ENCODE measurements at regions not wholly inside any gene's neighbourhood (a gene's known extent, or its start where the extent isn't known, plus 50 kb on each side); places are given as distances from the start of the nearest gene placed in this dataset.
"Not testable (repeated sequence)": the region's sequence is repeated elsewhere in the genome, so short reads cannot be mapped to it uniquely, and the experiment has no call there.

DNA sequence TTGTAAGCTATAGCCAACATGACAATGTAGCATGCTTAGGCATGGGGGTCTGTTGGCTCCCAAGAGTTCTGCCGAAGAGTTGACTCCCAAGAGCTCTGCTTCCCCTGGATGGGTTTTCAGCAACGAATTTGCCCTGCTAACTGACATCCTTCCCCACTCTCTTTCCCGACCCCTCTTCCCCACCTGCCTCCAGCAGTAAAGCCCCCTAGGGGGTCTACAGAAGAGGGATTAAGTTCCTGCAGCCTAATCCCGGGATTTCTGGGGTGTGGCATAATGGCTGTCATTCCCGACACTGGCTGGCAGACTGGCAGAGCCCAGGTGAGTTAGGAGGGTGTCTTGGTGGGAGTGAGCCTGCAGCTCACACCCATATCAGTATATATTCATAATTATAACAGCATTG, 121.0 kb upstream of the ZNF184 start:
- TF ChIP-seq, protein P1, sequence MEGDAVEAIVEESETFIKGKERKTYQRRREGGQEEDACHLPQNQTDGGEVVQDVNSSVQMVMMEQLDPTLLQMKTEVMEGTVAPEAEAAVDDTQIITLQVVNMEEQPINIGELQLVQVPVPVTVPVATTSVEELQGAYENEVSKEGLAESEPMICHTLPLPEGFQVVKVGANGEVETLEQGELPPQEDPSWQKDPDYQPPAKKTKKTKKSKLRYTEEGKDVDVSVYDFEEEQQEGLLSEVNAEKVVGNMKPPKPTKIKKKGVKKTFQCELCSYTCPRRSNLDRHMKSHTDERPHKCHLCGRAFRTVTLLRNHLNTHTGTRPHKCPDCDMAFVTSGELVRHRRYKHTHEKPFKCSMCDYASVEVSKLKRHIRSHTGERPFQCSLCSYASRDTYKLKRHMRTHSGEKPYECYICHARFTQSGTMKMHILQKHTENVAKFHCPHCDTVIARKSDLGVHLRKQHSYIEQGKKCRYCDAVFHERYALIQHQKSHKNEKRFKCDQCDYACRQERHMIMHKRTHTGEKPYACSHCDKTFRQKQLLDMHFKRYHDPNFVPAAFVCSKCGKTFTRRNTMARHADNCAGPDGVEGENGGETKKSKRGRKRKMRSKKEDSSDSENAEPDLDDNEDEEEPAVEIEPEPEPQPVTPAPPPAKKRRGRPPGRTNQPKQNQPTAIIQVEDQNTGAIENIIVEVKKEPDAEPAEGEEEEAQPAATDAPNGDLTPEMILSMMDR (IDR thresholded peaks at IDR 0.05; ENCODE audit: control insufficient read depth, extremely low read depth, insufficient read depth), result no peak
- no peak overlapping the region for H3K4me3 ChIP-seq (ENCODE audit: low read depth, low read length)
- no peak for DNase-seq (ENCODE audit: low read depth)

DNA sequence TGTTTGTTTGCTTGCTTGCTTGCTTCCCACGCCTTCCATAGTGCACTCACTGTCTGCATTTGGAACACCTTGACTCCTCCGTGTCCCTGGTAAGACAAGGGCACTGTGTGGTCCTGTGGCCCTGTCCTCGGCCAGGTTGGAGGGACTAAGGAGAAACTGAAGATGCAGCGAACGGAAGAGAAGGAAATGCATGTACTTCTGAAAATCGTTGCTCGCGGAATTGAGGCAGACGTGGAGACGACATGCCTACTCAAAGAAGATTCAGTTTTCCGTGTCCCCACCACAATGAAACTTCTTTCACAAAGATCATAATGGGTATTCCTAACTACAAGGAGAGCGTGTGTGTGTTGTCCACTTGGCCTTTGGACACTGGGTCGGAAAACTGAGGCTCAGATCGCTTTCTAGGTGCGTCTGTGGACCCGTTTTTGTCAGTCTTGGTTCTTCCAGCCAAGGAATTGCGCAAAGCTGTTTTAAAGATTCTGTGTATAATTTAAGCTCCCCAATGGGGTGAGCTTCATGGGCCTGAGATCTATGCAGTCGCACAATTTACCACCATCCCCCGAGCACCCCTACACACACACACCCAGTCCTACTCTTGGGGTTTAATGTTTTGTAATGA, 120.4 kb upstream of the ZNF184 start:
- TF ChIP-seq, protein P1 (IDR thresholded peaks at IDR 0.05; ENCODE audit: control insufficient read depth, extremely low read depth, insufficient read depth), result no peak
- H3K4me3 ChIP-seq (ENCODE audit: low read depth, low read length), result peak overlapping the region; percentile 4; the same call in 1 of the 2 replicates
- no peak for DNase-seq (ENCODE audit: low read depth)

DNA sequence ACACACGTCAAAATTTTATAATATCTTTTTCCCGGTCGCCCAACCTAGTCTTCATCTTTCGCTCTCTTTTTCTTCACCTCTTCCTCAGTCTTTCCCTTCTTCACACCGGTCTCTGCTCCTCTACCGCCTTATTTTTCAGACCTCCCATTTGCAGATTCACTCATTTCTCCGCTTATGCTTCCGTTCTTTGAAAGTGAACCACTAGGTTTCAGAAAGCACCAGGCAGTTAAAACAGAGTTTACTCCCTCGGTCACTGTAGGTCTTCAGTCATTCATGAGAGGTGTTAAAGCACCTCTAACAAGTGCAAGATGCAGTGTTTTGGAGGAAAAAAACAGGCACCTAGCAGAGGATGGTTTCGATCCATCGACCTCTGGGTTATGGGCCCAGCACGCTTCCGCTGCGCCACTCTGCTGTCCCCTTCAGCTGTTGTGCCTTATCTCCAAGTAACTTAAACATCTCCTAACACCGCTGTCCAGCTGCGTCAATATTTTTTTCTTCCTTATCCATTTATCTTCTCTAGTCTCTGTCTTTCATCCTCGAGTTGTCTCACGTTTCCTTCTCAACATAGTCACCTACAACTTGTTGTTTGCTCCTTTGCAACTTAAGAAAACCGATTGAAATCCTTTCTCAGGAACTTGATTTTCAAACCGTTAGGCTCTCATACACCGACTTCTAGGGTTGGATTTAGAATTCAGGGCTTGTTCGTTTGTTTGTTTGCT, 119.7 kb upstream of the ZNF184 start:
- TF ChIP-seq, protein P1 (IDR thresholded peaks at IDR 0.05; ENCODE audit: control insufficient read depth, extremely low read depth, insufficient read depth), result no peak
- peak; percentile 82 for DNase-seq (ENCODE audit: low read depth)
- H3K4me3 ChIP-seq (ENCODE audit: low read depth, low read length), result peak overlapping the region; percentile 64

DNA sequence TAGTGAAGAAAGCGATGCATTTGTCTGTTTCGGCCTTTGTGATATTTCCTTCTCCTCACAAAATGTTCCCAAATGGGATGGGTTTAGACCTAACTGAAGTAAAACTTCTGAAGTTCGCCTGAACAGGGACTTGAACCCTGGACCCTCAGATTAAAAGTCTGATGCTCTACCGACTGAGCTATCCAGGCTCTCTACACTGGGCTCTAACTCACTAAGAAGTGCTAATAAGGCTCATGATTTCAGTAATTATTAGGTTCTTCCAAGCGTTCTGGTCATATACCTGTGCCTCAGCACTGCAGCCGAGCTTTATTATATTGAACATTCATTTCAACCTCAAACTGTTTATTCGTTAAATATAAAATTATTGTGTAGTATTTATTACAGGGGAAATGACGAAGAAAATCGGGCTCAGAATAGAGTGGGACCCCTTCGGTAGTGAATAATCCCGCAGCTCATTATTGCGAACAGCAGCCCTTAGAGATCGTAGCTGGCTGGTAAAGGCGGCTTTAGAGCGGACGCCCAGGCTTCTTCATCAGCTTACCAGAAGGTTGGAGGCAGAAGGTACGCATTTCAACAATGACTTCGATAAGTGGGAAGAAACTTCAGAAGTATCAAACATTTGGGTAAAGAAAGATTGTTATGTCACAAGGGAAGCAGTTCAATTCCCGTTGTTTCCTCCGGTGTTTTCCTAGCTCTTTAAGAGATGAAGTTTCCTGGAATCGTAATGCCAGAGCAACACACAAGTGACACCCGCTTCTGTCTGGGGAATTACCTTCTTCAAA, 119.0 kb upstream of the ZNF184 start:
- DNase-seq (ENCODE audit: low read depth), result no peak
- H3K4me3 ChIP-seq (ENCODE audit: low read depth, low read length), result peak overlapping the region; percentile 64
- TF ChIP-seq, protein P1 (IDR thresholded peaks at IDR 0.05; ENCODE audit: control insufficient read depth, extremely low read depth, insufficient read depth), result no peak

DNA sequence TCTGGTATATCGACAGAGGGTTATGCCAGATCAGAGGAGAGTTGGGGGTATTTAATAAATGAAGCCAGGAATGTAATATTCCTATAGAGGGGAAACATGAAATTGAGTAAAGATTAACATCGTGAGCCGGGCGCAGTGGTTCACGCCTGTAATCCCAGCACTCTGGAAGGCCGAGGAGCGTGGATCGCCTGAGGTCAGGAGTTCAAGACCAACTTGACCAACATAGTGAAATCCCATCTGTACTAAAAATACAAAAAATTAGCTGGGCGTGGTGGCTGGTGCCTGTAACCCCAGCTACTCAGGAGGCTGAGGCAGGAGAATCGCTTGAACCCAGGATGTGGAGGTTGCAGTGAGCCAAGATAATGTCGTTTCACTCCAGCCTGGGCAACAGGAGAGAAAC, 112.4 kb upstream of the ZNF184 start:
- H3K4me3 ChIP-seq (ENCODE audit: low read depth, low read length); DNase-seq (ENCODE audit: low read depth): not testable (repeated sequence)

DNA sequence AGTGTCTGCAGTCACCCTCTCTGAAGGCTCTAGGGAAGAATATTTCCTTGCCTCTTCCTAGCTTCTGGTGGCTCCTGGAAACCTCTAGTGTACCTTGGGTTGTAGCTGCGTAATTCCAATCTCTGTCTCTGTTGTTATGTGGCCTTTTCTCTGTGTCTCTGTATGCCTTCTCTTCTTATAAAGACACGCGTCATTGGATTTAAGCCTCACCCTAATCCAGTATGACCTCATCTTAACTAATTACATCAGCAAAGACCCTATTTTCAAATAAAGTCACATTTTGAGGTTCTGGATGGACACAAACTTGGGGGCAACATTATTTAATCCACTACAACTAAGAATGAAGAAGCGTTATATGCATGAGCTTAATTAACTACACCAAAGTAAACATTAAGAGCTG, 111.4 kb upstream of the ZNF184 start:
- DNase-seq (ENCODE audit: low read depth), result no peak
- TF ChIP-seq, protein P1 (IDR thresholded peaks at IDR 0.05; ENCODE audit: control insufficient read depth, extremely low read depth, insufficient read depth), result no peak
- H3K4me3 ChIP-seq (ENCODE audit: low read depth, low read length), result no peak overlapping the region
